HepG2 (cell line): ENCODE measurements at regions not wholly inside any gene's neighbourhood (a gene's known extent, or its start where the extent isn't known, plus 50 kb on each side); places are given as distances from the start of the nearest gene placed in this dataset.

Source experiments
- CSRNP2 ChIP-seq: sonication (generic); formaldehyde crosslinking; conservative IDR thresholded peaks from 2 replicates; pipeline ENCODE4 v1.8.0; 2022; ENCODE audit warnings: low read depth, missing genetic modification reagents
- MAFK ChIP-seq, 2 experiments: IDR thresholded peaks in 1 of 2; conservative IDR thresholded peaks in 1 of 2; 2 replicates each; pipeline ENCODE4 v1.6.1; 2011; ENCODE audit warnings: improper control_type of control experiment in 2 of 2, low read length in 2 of 2
- SRSF4 ChIP-seq: fragments of 200-400 bp; formaldehyde crosslinking; IDR thresholded peaks from one replicate; pipeline ENCODE4 v1.6.1; 2018; ENCODE audit warnings: mild to moderate bottlenecking, low read depth, low read length, moderate library complexity; ENCODE audit not compliant: poor library complexity, severe bottlenecking

GRCh38 chr13:105630431-105630830 lies 905.0 kb downstream of the EFNB2 start:
- no peak for TF ChIP-seq CSRNP2 (CRISPR knock-in tag)
- TF ChIP-seq MAFK (conservative IDR thresholded peaks at IDR 0.05 in 1 of 2, IDR thresholded peaks at IDR 0.05 in 1 of 2; ENCODE audit: low read length in 2 of 2), result no peak
- no peak for TF ChIP-seq SRSF4
